Smooth muscle cell (in vitro differentiated cells): ENCODE measurements at regions not wholly inside any gene's neighbourhood (a gene's known extent, or its start where the extent isn't known, plus 50 kb on each side); places are given as distances from the start of the nearest gene placed in this dataset.

Source experiments
- DNase-seq: peaks from one replicate; lab custom pipeline; 2025; ENCODE audit not compliant: unreplicated experiment; lab: John Stamatoyannopoulos, UW
- H2AFZ ChIP-seq: fragments of 200-600 bp; sonication (generic); 2 replicates; pipeline ENCODE4 v1.6.0; 2016; ENCODE audit warnings: antibody characterized with exemption, low read depth, mild to moderate bottlenecking
- H3F3A ChIP-seq: fragments of 200-600 bp; sonication (generic); 2 replicates; pipeline ENCODE4 v1.6.0; 2017; ENCODE audit warnings: antibody characterized with exemption, low read depth
- H3K27ac ChIP-seq: fragments of 200-600 bp; sonication (generic); 2 replicates; pipeline ENCODE4 v1.5.1; 2016; ENCODE audit warnings: low read depth, mild to moderate bottlenecking
- H3K27me3 ChIP-seq: fragments of 200-600 bp; sonication (generic); 2 replicates; pipeline ENCODE4 v1.6.1; 2016; ENCODE audit warnings: low read depth, mild to moderate bottlenecking
- H3K36me3 ChIP-seq: fragments of 200-600 bp; sonication (generic); 2 replicates; pipeline ENCODE4 v1.5.1; 2016; ENCODE audit warnings: low read depth
- H3K4me1 ChIP-seq: fragments of 200-600 bp; sonication (generic); 2 replicates; pipeline ENCODE4 v1.5.1; 2016; ENCODE audit warnings: low read depth
- H3K4me2 ChIP-seq: fragments of 200-600 bp; sonication (generic); 2 replicates; pipeline ENCODE4 v1.6.0; 2016; ENCODE audit warnings: mild to moderate bottlenecking
- H3K4me3 ChIP-seq: fragments of 200-600 bp; sonication (generic); 2 replicates; pipeline ENCODE4 v1.5.1; 2016; ENCODE audit warnings: mild to moderate bottlenecking
- H3K79me2 ChIP-seq: fragments of 200-600 bp; sonication (generic); 2 replicates; pipeline ENCODE4 v1.6.0; 2016; ENCODE audit warnings: low read depth, mild to moderate bottlenecking
- H3K9ac ChIP-seq: fragments of 200-600 bp; sonication (generic); 2 replicates; pipeline ENCODE4 v1.6.0; 2016; ENCODE audit warnings: low read depth
- H3K9me3 ChIP-seq: fragments of 200-600 bp; sonication (generic); replicated peaks from 2 replicates; pipeline ENCODE4 v1.5.1; 2016; ENCODE audit warnings: low read depth
- H4K20me1 ChIP-seq: fragments of 200-600 bp; sonication (generic); 2 replicates; pipeline ENCODE4 v1.6.0; 2016; ENCODE audit warnings: low read depth
- WGBS: methylation state at CpG from one replicate; pipeline ENCODE4 v1.1.7; 2016; ENCODE audit warnings: low lambda C conversion rate; 5-methylcytosine and 5-hydroxymethylcytosine counted together
- TF ChIP-seq, protein P1 (sequence below): fragments of 200-600 bp; sonication (generic); IDR thresholded peaks from 2 replicates; pipeline ENCODE4 v1.5.1; 2017; ENCODE audit warnings: borderline replicate concordance, mild to moderate bottlenecking, antibody characterized with exemption; ENCODE audit not compliant: insufficient read depth, poor library complexity, severe bottlenecking

DNA sequence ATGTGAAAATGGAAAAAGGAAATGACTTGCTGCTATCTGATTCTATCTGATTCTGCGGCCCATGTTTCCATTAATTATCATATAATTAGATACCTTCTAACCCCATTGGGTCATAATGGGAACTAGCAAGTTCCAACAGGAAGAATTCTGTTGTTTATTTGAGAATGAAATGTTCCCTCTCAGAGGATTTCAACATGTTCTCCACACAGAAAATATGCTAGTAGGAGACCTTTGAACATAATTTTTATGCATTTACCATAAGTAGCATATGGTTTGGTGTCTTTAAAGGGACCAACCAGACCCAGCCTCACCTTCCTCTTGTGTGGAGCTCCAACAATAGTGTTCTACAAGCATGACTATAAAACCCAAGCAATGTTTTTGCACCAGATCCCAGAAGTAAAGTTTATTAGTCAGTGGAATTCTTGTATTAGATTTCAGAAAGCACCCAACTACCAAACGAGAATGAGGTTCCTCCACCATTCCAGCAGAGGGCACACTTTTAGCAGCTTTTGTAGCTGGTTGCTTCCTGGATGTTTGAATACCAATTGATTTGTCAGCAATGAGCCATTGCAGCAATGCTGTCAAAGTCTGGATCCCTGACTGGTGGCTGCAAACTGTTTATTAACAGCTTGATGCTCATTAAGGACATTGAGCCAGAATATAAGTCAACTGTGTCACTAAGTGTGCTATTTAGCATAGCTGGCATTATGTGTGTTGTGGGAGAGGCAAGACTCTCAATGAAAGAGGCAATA is 143.6 kb upstream of the GJE1 start:
- Histone ChIP-seq H2AFZ (no peak overlapping the region), H3K36me3 (no peaks in the 10 kb centered on the region), H3K4me3 (no peak overlapping the region), H4K20me1 (no peaks in the 10 kb centered on the region), H3K9ac (no peak overlapping the region), H3K4me1 (no peaks in the 10 kb centered on the region), H3K4me2 (no peak overlapping the region), H3K79me2 (no peaks in the 10 kb centered on the region), H3F3A (no peaks in the 10 kb centered on the region), H3K9me3 (no peaks in the 10 kb centered on the region), H3K27ac (no peak overlapping the region), H3K27me3 (no peaks in the 10 kb centered on the region)
- TF ChIP-seq, protein P1, sequence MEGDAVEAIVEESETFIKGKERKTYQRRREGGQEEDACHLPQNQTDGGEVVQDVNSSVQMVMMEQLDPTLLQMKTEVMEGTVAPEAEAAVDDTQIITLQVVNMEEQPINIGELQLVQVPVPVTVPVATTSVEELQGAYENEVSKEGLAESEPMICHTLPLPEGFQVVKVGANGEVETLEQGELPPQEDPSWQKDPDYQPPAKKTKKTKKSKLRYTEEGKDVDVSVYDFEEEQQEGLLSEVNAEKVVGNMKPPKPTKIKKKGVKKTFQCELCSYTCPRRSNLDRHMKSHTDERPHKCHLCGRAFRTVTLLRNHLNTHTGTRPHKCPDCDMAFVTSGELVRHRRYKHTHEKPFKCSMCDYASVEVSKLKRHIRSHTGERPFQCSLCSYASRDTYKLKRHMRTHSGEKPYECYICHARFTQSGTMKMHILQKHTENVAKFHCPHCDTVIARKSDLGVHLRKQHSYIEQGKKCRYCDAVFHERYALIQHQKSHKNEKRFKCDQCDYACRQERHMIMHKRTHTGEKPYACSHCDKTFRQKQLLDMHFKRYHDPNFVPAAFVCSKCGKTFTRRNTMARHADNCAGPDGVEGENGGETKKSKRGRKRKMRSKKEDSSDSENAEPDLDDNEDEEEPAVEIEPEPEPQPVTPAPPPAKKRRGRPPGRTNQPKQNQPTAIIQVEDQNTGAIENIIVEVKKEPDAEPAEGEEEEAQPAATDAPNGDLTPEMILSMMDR = peak; percentile 77
- WGBS = 41% methylated on average over 2 of the region's 2 CpGs
- no peak for DNase-seq

DNA sequence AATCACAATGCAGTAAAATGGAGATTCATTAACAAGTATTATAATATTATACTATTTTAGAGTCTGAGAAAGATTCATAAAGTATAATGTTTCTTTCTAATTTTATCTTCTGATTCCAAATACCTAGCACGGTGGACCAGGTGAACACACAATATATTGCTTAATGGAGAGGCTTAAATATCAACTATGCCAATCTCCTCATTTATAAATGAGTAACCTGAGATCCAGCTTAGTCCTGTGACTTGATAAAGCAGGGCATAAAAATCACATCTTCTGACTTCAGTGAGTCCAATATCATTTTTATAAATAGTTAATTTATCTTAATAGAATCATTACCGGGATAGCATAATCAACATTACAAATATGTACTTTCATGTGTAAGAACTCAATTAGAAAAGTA is 144.4 kb upstream of the GJE1 start:
- Histone ChIP-seq H3F3A (no peaks in the 10 kb centered on the region), H2AFZ (no peak overlapping the region), H3K79me2 (no peaks in the 10 kb centered on the region), H3K4me1 (no peaks in the 10 kb centered on the region), H3K27ac (no peak overlapping the region), H3K4me2 (no peak overlapping the region), H3K9ac (no peak overlapping the region), H3K4me3 (no peak overlapping the region), H3K27me3 (no peaks in the 10 kb centered on the region), H4K20me1 (no peaks in the 10 kb centered on the region), H3K36me3 (no peaks in the 10 kb centered on the region), H3K9me3 (no peaks in the 10 kb centered on the region)
- WGBS = 92% methylated on average over 2 of the region's 2 CpGs
- TF ChIP-seq, protein P1 = no peak
- no peak for DNase-seq

DNA sequence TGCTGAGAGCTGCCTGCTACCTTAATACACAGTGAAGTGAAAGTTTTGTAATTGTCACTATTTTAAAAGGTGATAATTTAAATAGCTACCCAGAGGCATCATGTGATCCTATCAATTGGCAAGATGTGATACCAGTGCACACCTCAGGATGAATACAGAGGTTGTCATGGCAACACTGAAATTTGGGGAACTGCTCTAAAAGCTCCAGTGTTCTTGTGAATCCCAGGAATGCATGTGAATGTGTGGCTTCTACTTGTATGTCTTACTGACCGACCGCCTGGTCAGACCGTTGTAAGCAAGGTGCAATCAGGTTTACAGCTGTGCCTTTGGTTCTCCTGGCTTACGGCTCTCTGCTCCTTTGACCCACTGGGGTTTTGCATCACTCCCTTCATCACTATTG is 146.3 kb upstream of the GJE1 start:
- H3K27me3 ChIP-seq = no peaks in the 10 kb centered on the region
- no peaks in the 10 kb centered on the region for H4K20me1 ChIP-seq

DNA sequence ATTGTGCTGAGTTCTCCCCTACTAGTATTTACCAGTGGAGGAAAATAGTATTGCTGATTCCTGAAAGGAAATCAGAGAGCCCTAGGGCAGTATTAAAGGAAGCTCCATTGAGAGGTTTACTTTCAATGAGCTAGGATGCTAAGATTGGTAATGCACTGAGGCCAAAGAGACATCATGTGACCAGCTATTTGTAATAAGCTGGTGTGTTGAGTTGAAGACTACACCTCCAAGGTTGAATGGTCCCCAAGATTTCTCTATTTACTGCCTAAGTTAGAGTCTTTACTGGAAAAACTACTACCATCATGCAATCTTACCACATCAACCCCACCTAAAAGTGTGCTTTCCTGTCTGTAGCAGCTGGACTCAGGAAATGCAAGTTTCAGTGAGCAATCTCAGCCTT is 151.5 kb upstream of the GJE1 start:
- H4K20me1 ChIP-seq = no peaks in the 10 kb centered on the region
- no peak overlapping the region for H3K9ac ChIP-seq
- no peak overlapping the region for H3K27ac ChIP-seq
- H3K4me3 ChIP-seq = no peak overlapping the region
- H3K79me2 ChIP-seq = no peaks in the 10 kb centered on the region
- no peaks in the 10 kb centered on the region for H3K27me3 ChIP-seq
- no peaks in the 10 kb centered on the region for H3K4me1 ChIP-seq
- H3K36me3 ChIP-seq = no peaks in the 10 kb centered on the region
- no peaks in the 10 kb centered on the region for H3K9me3 ChIP-seq
- no peak overlapping the region for H2AFZ ChIP-seq
- H3K4me2 ChIP-seq = no peak overlapping the region
- DNase-seq = no peak
- H3F3A ChIP-seq = no peaks in the 10 kb centered on the region
- TF ChIP-seq, protein P1 = no peak

More for the DNA sequence above, 146.3 kb upstream of the GJE1 start:
- TF ChIP-seq, protein P1 = no peak
- no peaks in the 10 kb centered on the region for H3K4me1 ChIP-seq
- H2AFZ ChIP-seq = no peak overlapping the region
- 79% methylated on average over 4 of the region's 4 CpGs for WGBS
- H3K9me3 ChIP-seq = no peaks in the 10 kb centered on the region
- no peaks in the 10 kb centered on the region for H3K36me3 ChIP-seq
- DNase-seq = no peak
- H3F3A ChIP-seq = no peaks in the 10 kb centered on the region
- no peak overlapping the region for H3K27ac ChIP-seq
- no peaks in the 10 kb centered on the region for H3K79me2 ChIP-seq
- H3K4me3 ChIP-seq = no peak overlapping the region
- no peak overlapping the region for H3K4me2 ChIP-seq
- H3K9ac ChIP-seq = no peak overlapping the region
